Smooth muscle cell (in vitro differentiated cells): ENCODE measurements at regions not wholly inside any gene's neighbourhood (a gene's known extent, or its start where the extent isn't known, plus 50 kb on each side); places are given as distances from the start of the nearest gene placed in this dataset.

Experiments used
- DNase-seq: peaks from one replicate; lab custom pipeline; 2025; ENCODE audit not compliant: unreplicated experiment; lab: John Stamatoyannopoulos, UW
- H2AFZ ChIP-seq: fragments of 200-600 bp; sonication (generic); 2 replicates; pipeline ENCODE4 v1.6.0; 2016; ENCODE audit warnings: antibody characterized with exemption, low read depth, mild to moderate bottlenecking
- H3F3A ChIP-seq: fragments of 200-600 bp; sonication (generic); 2 replicates; pipeline ENCODE4 v1.6.0; 2017; ENCODE audit warnings: antibody characterized with exemption, low read depth
- H3K27ac ChIP-seq: fragments of 200-600 bp; sonication (generic); 2 replicates; pipeline ENCODE4 v1.5.1; 2016; ENCODE audit warnings: low read depth, mild to moderate bottlenecking
- H3K27me3 ChIP-seq: fragments of 200-600 bp; sonication (generic); 2 replicates; pipeline ENCODE4 v1.6.1; 2016; ENCODE audit warnings: low read depth, mild to moderate bottlenecking
- H3K36me3 ChIP-seq: fragments of 200-600 bp; sonication (generic); 2 replicates; pipeline ENCODE4 v1.5.1; 2016; ENCODE audit warnings: low read depth
- H3K4me1 ChIP-seq: fragments of 200-600 bp; sonication (generic); 2 replicates; pipeline ENCODE4 v1.5.1; 2016; ENCODE audit warnings: low read depth
- H3K4me2 ChIP-seq: fragments of 200-600 bp; sonication (generic); 2 replicates; pipeline ENCODE4 v1.6.0; 2016; ENCODE audit warnings: mild to moderate bottlenecking
- H3K4me3 ChIP-seq: fragments of 200-600 bp; sonication (generic); 2 replicates; pipeline ENCODE4 v1.5.1; 2016; ENCODE audit warnings: mild to moderate bottlenecking
- H3K79me2 ChIP-seq: fragments of 200-600 bp; sonication (generic); 2 replicates; pipeline ENCODE4 v1.6.0; 2016; ENCODE audit warnings: low read depth, mild to moderate bottlenecking
- H3K9ac ChIP-seq: fragments of 200-600 bp; sonication (generic); 2 replicates; pipeline ENCODE4 v1.6.0; 2016; ENCODE audit warnings: low read depth
- H3K9me3 ChIP-seq: fragments of 200-600 bp; sonication (generic); replicated peaks from 2 replicates; pipeline ENCODE4 v1.5.1; 2016; ENCODE audit warnings: low read depth
- H4K20me1 ChIP-seq: fragments of 200-600 bp; sonication (generic); 2 replicates; pipeline ENCODE4 v1.6.0; 2016; ENCODE audit warnings: low read depth
- CTCF ChIP-seq: fragments of 200-600 bp; sonication (generic); IDR thresholded peaks from 2 replicates; pipeline ENCODE4 v1.5.1; 2017; ENCODE audit warnings: borderline replicate concordance, mild to moderate bottlenecking, antibody characterized with exemption; ENCODE audit not compliant: insufficient read depth, poor library complexity, severe bottlenecking
- WGBS: methylation state at CpG from one replicate; pipeline ENCODE4 v1.1.7; 2016; ENCODE audit warnings: low lambda C conversion rate; 5-methylcytosine and 5-hydroxymethylcytosine counted together

- H3K4me3 ChIP-seq: no peak overlapping the region
- no peaks in the 10 kb centered on the region for H3K36me3 ChIP-seq
- TF ChIP-seq CTCF: no peak
- H3K27ac ChIP-seq: no peak overlapping the region
- H3F3A ChIP-seq: no peaks in the 10 kb centered on the region
- no peak for DNase-seq
- peaks cover 8% of the 10 kb centered on the region for H3K27me3 ChIP-seq
- H3K79me2 ChIP-seq: no peaks in the 10 kb centered on the region
- WGBS: 49% methylated on average over 21 of the region's 21 CpGs
- H4K20me1 ChIP-seq: no peaks in the 10 kb centered on the region
- H3K9ac ChIP-seq: no peak overlapping the region
- H3K4me2 ChIP-seq: no peak overlapping the region
- no peak overlapping the region for H2AFZ ChIP-seq
- peaks cover 9% of the 10 kb centered on the region for H3K4me1 ChIP-seq
- no peaks in the 10 kb centered on the region for H3K9me3 ChIP-seq
These were observed 178.6 kb downstream of the EMX2 start for GRCh38 chr10:117720931-117721835.

GRCh38 chr10:117721873-117722272 is 179.3 kb downstream of the EMX2 start:
- no peak for DNase-seq
- no peaks in the 10 kb centered on the region for H3K36me3 ChIP-seq
- peaks cover 9% of the 10 kb centered on the region for H3K4me1 ChIP-seq
- no peaks in the 10 kb centered on the region for H3K79me2 ChIP-seq
- H3K4me3 ChIP-seq: no peak overlapping the region
- H3K9me3 ChIP-seq: no peaks in the 10 kb centered on the region
- TF ChIP-seq CTCF: no peak
- H3K4me2 ChIP-seq: no peak overlapping the region
- 86% methylated on average over 5 of the region's 5 CpGs for WGBS
- H3K27ac ChIP-seq: no peak overlapping the region
- H3K9ac ChIP-seq: no peak overlapping the region
- no peaks in the 10 kb centered on the region for H3F3A ChIP-seq
- no peaks in the 10 kb centered on the region for H4K20me1 ChIP-seq
- H3K27me3 ChIP-seq: peaks cover 8% of the 10 kb centered on the region
- no peak overlapping the region for H2AFZ ChIP-seq

- Histone ChIP-seq H3K4me1 (peaks cover 9% of the 10 kb centered on the region), H3K4me2 (no peak overlapping the region), H3K36me3 (no peaks in the 10 kb centered on the region), H3K4me3 (no peak overlapping the region), H2AFZ (no peak overlapping the region), H3K27ac (no peak overlapping the region), H3K9ac (no peak overlapping the region), H4K20me1 (no peaks in the 10 kb centered on the region), H3K79me2 (no peaks in the 10 kb centered on the region), H3K27me3 (peaks cover 17% of the 10 kb centered on the region), H3K9me3 (no peaks in the 10 kb centered on the region), H3F3A (no peaks in the 10 kb centered on the region)
- 75% methylated on average over 4 of the region's 4 CpGs for WGBS
- DNase-seq: no peak
- TF ChIP-seq CTCF: no peak
These were observed 180.8 kb downstream of the EMX2 start for GRCh38 chr10:117723343-117723742.

GRCh38 chr10:117725993-117726392 is 183.4 kb downstream of the EMX2 start:
- Histone ChIP-seq H3K4me3 (no peak overlapping the region), H2AFZ (no peak overlapping the region), H3K79me2 (no peaks in the 10 kb centered on the region), H3K36me3 (no peaks in the 10 kb centered on the region), H4K20me1 (no peaks in the 10 kb centered on the region), H3K9ac (no peak overlapping the region), H3K27ac (no peak overlapping the region), H3K9me3 (no peaks in the 10 kb centered on the region), H3F3A (no peaks in the 10 kb centered on the region), H3K4me1 (peaks cover 8% of the 10 kb centered on the region), H3K27me3 (peaks cover 35% of the 10 kb centered on the region), H3K4me2 (no peak overlapping the region)
- no peak for TF ChIP-seq CTCF
- no peak for DNase-seq
- 72% methylated on average over 3 of the region's 3 CpGs for WGBS
